ENCODE measurements at regions not wholly inside any gene's neighbourhood (a gene's known extent, or its start where the extent isn't known, plus 50 kb on each side); places are given as distances from the start of the nearest gene placed in this dataset.

GRCh38 chr2:123732563-123732962 is 292.5 kb upstream of the CNTNAP5 start:
- TF ChIP-seq, protein P1, sequence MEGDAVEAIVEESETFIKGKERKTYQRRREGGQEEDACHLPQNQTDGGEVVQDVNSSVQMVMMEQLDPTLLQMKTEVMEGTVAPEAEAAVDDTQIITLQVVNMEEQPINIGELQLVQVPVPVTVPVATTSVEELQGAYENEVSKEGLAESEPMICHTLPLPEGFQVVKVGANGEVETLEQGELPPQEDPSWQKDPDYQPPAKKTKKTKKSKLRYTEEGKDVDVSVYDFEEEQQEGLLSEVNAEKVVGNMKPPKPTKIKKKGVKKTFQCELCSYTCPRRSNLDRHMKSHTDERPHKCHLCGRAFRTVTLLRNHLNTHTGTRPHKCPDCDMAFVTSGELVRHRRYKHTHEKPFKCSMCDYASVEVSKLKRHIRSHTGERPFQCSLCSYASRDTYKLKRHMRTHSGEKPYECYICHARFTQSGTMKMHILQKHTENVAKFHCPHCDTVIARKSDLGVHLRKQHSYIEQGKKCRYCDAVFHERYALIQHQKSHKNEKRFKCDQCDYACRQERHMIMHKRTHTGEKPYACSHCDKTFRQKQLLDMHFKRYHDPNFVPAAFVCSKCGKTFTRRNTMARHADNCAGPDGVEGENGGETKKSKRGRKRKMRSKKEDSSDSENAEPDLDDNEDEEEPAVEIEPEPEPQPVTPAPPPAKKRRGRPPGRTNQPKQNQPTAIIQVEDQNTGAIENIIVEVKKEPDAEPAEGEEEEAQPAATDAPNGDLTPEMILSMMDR (IDR thresholded peaks at IDR 0.05): no peak
- no peak for TF ChIP-seq POLR2A (IDR thresholded peaks at IDR 0.05)
- no peak for TF ChIP-seq EP300 (IDR thresholded peaks at IDR 0.05)

Measured in tibial nerve (tissue), 4 donors.